ENCODE measurements at regions not wholly inside any gene's neighbourhood (a gene's known extent, or its start where the extent isn't known, plus 50 kb on each side); places are given as distances from the start of the nearest gene placed in this dataset.

DNA sequence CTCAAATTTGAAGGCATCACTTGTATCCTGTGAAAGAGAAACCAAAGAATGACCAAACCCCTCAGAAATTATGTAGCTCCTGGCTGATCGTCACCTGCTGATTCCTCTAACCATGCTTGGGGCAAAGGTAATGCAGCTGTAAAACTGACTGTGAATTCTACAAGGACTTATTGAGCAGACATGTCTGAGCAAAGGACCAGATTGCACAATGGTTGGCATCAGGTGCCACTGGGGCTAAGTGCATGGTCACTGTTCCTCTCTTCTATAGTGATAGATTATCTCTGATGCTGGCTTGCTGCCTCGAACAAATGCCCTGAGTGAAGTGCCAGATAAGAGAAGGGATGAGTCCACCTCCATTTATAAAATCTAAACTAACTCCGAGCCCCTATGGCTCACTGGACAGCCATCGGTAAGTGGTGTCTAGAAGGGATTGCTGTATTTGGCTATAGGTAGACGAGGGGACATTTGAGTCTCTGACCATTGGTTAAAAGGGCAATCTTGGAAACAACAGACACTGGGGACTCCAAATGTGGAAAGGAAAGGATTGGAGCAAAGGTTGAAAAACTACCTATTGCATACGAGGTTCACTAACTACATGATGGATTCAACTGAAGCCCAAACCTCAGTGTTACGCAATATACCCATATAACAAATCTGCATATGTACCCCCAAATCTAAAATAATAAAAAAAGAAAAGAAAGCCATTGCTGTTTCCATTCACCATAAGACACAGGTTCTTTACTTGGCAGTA lies 110.7 kb upstream of the IGSF1 start:
- TF ChIP-seq, protein P1, sequence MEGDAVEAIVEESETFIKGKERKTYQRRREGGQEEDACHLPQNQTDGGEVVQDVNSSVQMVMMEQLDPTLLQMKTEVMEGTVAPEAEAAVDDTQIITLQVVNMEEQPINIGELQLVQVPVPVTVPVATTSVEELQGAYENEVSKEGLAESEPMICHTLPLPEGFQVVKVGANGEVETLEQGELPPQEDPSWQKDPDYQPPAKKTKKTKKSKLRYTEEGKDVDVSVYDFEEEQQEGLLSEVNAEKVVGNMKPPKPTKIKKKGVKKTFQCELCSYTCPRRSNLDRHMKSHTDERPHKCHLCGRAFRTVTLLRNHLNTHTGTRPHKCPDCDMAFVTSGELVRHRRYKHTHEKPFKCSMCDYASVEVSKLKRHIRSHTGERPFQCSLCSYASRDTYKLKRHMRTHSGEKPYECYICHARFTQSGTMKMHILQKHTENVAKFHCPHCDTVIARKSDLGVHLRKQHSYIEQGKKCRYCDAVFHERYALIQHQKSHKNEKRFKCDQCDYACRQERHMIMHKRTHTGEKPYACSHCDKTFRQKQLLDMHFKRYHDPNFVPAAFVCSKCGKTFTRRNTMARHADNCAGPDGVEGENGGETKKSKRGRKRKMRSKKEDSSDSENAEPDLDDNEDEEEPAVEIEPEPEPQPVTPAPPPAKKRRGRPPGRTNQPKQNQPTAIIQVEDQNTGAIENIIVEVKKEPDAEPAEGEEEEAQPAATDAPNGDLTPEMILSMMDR (conservative IDR thresholded peaks at IDR 0.05 in 1 of 2, IDR thresholded peaks at IDR 0.05 in 1 of 2; ENCODE audit: low read depth in 1 of 2, low read length in 2 of 2) = no peak
- no peak for TF ChIP-seq EZH2 (IDR thresholded peaks at IDR 0.05; ENCODE audit: low read length, missing control alignments)
